ENCODE measurements at regions not wholly inside any gene's neighbourhood (a gene's known extent, or its start where the extent isn't known, plus 50 kb on each side); places are given as distances from the start of the nearest gene placed in this dataset.

- no peak for DNase-seq (ENCODE audit: low read depth)
- ChIA-PET CTCF (no interaction called here), POLR2A (no interaction called here)
- Histone ChIP-seq H3K4me3 (ENCODE audit: low read depth, low read length) (no peak overlapping the region), H3K27me3 (ENCODE audit: control insufficient read depth, insufficient read depth, low read length) (no peaks in the 10 kb centered on the region), H3K36me3 (ENCODE audit: control insufficient read depth, insufficient read depth, low read length) (no peaks in the 10 kb centered on the region)
- TF ChIP-seq CTCF (IDR thresholded peaks at IDR 0.05; ENCODE audit: insufficient read depth, low read depth, low read length), result no peak
These were observed 175.9 kb upstream of the KCND3 start for GRCh38 chr1:112165375-112165774.

- no peaks in the 10 kb centered on the region for H3K36me3 ChIP-seq (ENCODE audit: control insufficient read depth, insufficient read depth, low read length)
- DNase-seq (ENCODE audit: low read depth), result no peak
- no peak for TF ChIP-seq CTCF (IDR thresholded peaks at IDR 0.05; ENCODE audit: insufficient read depth, low read depth, low read length)
- ChIA-PET POLR2A (no interaction called here), CTCF (no interaction called here)
- no peak overlapping the region for H3K4me3 ChIP-seq (ENCODE audit: low read depth, low read length)
- H3K27me3 ChIP-seq (ENCODE audit: control insufficient read depth, insufficient read depth, low read length), result no peaks in the 10 kb centered on the region
These were observed 180.0 kb upstream of the KCND3 start for GRCh38 chr1:112169517-112169916.

- DNase-seq (ENCODE audit: low read depth), result no peak
- POLR2A ChIA-PET, result no interaction called here
These were observed 182.9 kb upstream of the KCND3 start for GRCh38 chr1:112172294-112172882.

GRCh38 chr1:112177314-112177713 lies 187.8 kb upstream of the KCND3 start:
- no peaks in the 10 kb centered on the region for H3K36me3 ChIP-seq (ENCODE audit: control insufficient read depth, insufficient read depth, low read length)
- H3K27me3 ChIP-seq (ENCODE audit: control insufficient read depth, insufficient read depth, low read length), result no peaks in the 10 kb centered on the region
- no peak overlapping the region for H3K4me3 ChIP-seq (ENCODE audit: low read depth, low read length)
- no peak for DNase-seq (ENCODE audit: low read depth)
- no peak for TF ChIP-seq CTCF (IDR thresholded peaks at IDR 0.05; ENCODE audit: insufficient read depth, low read depth, low read length)
- ChIA-PET POLR2A (no interaction called here), CTCF (interaction anchor here (0.6 kb wide), 1 partner anchor 33 kb away, joined by 6 read pairs; no protein-coding TSS in a partner anchor)

More at GRCh38 chr1:112172294-112172882, 182.9 kb upstream of the KCND3 start:
- H3K27me3 ChIP-seq (ENCODE audit: control insufficient read depth, insufficient read depth, low read length), result no peaks in the 10 kb centered on the region
- TF ChIP-seq CTCF (IDR thresholded peaks at IDR 0.05; ENCODE audit: insufficient read depth, low read depth, low read length), result no peak
- CTCF ChIA-PET, result no interaction called here
- no peaks in the 10 kb centered on the region for H3K36me3 ChIP-seq (ENCODE audit: control insufficient read depth, insufficient read depth, low read length)
- H3K4me3 ChIP-seq (ENCODE audit: low read depth, low read length), result no peak overlapping the region

GRCh38 chr1:112188611-112189010 lies 199.1 kb upstream of the KCND3 start:
- H3K4me3 ChIP-seq (ENCODE audit: low read depth, low read length), result no peak overlapping the region
- CTCF ChIA-PET, result no interaction called here
- no peak for DNase-seq (ENCODE audit: low read depth)
- no peaks in the 10 kb centered on the region for H3K27me3 ChIP-seq (ENCODE audit: control insufficient read depth, insufficient read depth, low read length)
- H3K36me3 ChIP-seq (ENCODE audit: control insufficient read depth, insufficient read depth, low read length), result no peaks in the 10 kb centered on the region
- POLR2A ChIA-PET, result no interaction called here
- TF ChIP-seq CTCF (IDR thresholded peaks at IDR 0.05; ENCODE audit: insufficient read depth, low read depth, low read length), result no peak
